Mucosa of rectum (tissue), 2 donors: ENCODE measurements at regions not wholly inside any gene's neighbourhood (a gene's known extent, or its start where the extent isn't known, plus 50 kb on each side); places are given as distances from the start of the nearest gene placed in this dataset.

Experiments used
- H3K27ac ChIP-seq, 2 donors: one replicate each; pipeline ENCODE4 v1.7.0; 2013; ENCODE audit warnings: inconsistent platforms in 2 of 2, low read depth in 2 of 2, low read length in 2 of 2
- H3K27me3 ChIP-seq, 2 donors: one replicate each; pipeline ENCODE4 v1.7.0; 2013; ENCODE audit warnings: low read length in 2 of 2; ENCODE audit not compliant: control insufficient read depth in 2 of 2, insufficient read depth in 2 of 2
- H3K36me3 ChIP-seq, 2 donors: one replicate each; pipeline ENCODE4 v1.7.0; 2013; ENCODE audit warnings: low read length in 2 of 2; ENCODE audit not compliant: control insufficient read depth in 2 of 2, insufficient read depth in 2 of 2
- H3K4me1 ChIP-seq, 2 donors: one replicate each; pipeline ENCODE4 v1.7.0; 2013; ENCODE audit warnings: low read length in 2 of 2, mild to moderate bottlenecking in 1 of 2; ENCODE audit not compliant: control insufficient read depth in 2 of 2, insufficient read depth in 2 of 2
- H3K4me3 ChIP-seq, 2 donors: one replicate each; pipeline ENCODE4 v1.7.0; 2013; ENCODE audit warnings: low read length in 2 of 2
- H3K9ac ChIP-seq, 2 donors: one replicate each; pipeline ENCODE4 v1.7.0; 2013; ENCODE audit warnings: low read length in 2 of 2, low read depth in 1 of 2, mild to moderate bottlenecking in 1 of 2
- H3K9me3 ChIP-seq, 2 donors: one replicate each; pipeline ENCODE4 v1.7.0; 2013; ENCODE audit warnings: low read length in 2 of 2; ENCODE audit not compliant: control insufficient read depth in 2 of 2
- donor health status: healthy.
- donor health status: Normal muscosa, but diverticular disease.

DNA sequence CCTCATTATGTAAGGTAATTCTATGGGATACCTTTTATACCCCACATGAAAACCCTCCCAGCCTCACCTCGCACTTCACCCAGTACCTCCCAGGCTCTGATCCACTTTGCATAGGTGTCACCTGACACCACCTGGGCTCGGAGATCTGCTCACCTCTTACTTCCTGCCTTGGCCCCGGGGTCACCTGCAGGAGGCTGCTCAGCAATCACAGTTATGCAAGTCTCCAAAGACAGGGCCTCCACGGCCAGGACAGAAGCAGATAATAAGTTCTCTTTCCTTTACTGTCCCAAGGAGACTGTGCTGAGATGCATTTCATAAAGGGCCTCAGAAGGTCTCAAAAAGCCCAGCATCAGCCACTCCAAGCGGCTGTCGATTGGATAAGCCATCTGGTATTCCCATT lies 112.4 kb upstream of the PPP2R2D start:
- Histone ChIP-seq H3K27me3 (no peaks in the 10 kb centered on the region), H3K9ac (no peak overlapping the region)

DNA sequence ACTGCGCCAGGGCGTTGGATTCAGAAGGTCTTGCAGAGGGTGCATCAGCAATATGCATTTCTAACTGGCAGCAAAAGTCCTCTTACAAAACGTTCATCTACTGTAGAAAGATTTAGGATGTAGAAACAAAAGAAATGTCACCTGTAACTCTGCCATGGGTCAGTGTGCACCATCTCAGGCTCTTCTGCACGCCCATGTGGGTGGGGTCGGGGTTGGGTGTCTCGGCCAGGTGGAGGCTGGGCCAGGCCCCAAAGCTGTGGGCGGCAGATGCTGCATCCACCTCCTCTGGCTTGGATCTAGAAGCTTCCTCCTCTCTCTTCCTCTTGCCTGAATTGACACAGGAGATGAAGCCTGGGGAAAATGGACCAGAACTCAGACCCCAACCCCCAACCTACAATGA lies 111.3 kb upstream of the PPP2R2D start:
- Histone ChIP-seq H3K9me3 (no peaks in the 10 kb centered on the region), H3K4me3 (no peak overlapping the region), H3K9ac (no peak overlapping the region), H3K27ac (no peak overlapping the region), H3K36me3 (no peaks in the 10 kb centered on the region), H3K27me3 (no peaks in the 10 kb centered on the region), H3K4me1 (no peaks in the 10 kb centered on the region)

More for the DNA sequence above, 112.4 kb upstream of the PPP2R2D start:
- Histone ChIP-seq H3K9me3 (no peaks in the 10 kb centered on the region), H3K4me1 (no peaks in the 10 kb centered on the region), H3K4me3 (no peak overlapping the region), H3K27ac (no peak overlapping the region), H3K36me3 (no peaks in the 10 kb centered on the region)

DNA sequence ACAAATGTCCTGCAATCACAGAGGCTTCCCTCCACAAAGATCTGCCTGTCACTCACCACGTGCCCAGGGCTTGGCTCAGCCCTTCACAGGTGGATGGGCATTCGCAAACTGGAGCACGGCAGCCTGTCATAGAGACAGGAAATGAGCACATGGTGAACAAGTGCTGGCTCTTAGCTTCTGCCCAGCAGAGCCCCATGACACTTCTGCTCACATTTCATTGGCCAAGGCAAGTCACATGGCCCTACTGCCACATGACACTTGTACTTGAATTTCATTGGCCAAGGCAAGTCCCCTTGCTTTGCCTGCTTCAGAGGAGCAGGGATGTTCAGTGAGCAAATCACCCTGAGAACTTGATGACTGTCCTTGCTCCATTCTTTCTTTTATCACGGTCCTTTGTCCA lies 110.8 kb upstream of the PPP2R2D start:
- Histone ChIP-seq H3K4me1 (no peaks in the 10 kb centered on the region), H3K27me3 (no peaks in the 10 kb centered on the region), H3K36me3 (no peaks in the 10 kb centered on the region), H3K9ac (no peak overlapping the region), H3K9me3 (no peaks in the 10 kb centered on the region), H3K27ac (no peak overlapping the region), H3K4me3 (no peak overlapping the region)

DNA sequence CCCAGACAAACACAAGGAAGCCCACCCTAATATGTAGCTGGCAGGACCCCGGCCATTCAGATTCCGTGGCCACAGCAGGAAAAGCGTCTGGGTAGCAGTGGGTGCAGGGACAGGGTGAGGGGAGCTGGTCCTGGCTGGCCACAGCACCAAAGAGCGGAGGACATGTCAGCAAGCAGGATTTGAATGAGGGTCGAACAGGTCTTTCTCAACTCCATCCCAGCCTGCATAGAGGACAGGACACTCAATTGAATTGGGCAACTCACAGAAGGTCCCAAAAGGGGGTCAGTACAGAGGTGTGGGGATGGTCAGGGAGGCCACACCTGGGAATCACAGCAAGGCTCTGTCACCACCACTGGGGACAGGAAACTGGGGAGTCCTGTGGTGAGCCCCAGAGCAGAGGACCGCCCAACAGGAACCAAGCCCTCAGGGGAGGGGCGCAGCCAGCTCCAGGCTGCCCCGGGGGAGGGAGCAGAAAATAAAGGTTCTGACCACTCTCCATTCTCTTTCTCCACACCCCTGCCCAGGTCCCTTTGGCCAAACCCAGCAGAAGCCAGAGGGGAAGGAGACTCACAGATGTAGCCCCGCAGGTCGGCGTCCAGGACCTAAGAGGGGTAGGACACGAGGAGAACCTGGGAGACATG lies 108.7 kb upstream of the PPP2R2D start:
- no peaks in the 10 kb centered on the region for H3K4me1 ChIP-seq

DNA sequence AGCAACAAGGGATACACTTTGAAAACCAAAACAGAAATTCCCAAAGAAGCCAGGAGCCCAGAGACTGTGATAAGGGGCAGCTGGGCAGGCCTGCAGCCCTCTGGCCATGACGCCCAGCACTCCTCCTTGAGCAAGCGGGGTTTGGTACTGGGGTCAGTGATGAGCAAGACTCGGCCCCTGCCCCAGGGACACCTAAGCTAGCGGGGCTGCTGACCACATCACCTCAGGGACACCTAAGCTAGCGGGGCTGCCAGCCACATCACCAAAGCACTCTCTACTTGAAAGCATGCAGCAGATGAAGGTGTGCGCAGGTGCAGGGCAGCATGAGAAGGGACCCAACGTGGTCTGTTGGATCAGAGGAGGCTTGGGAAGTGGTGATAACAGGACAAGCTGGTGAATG lies 108.0 kb upstream of the PPP2R2D start:
- Histone ChIP-seq H3K9me3 (peaks cover 0 to 3% of the 10 kb centered on the region in 2 donors), H3K9ac (no peak overlapping the region), H3K27ac (no peak overlapping the region), H3K27me3 (no peaks in the 10 kb centered on the region), H3K4me1 (no peaks in the 10 kb centered on the region), H3K4me3 (no peak overlapping the region), H3K36me3 (no peaks in the 10 kb centered on the region)

More for the DNA sequence above, 108.7 kb upstream of the PPP2R2D start:
- Histone ChIP-seq H3K4me3 (no peak overlapping the region), H3K9me3 (no peaks in the 10 kb centered on the region), H3K27me3 (no peaks in the 10 kb centered on the region), H3K9ac (no peak overlapping the region), H3K36me3 (no peaks in the 10 kb centered on the region), H3K27ac (no peak overlapping the region)

DNA sequence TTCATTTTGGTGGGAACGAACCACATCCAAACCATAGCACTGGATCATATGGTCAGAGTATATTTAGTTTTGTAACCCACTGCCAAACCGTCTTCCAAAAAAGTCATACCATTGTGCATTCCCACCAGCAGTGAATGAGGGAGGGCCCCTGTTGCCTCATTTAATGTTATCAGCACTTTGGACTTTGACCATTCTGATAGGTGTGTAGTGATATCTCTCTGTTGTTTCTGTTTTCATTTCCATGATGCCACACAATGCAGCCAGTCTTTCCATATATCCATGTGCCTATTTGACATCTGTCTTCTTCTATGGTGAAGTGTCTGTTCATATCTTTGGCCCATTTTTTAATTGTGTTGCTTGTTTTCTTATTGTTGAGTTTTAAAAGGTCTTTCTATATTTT lies 105.0 kb upstream of the PPP2R2D start:
- Histone ChIP-seq H3K9me3 (peaks cover 3 to 5% of the 10 kb centered on the region in 2 donors), H3K27ac (no peak overlapping the region), H3K27me3 (no peaks in the 10 kb centered on the region), H3K9ac (no peak overlapping the region), H3K4me1 (no peaks in the 10 kb centered on the region), H3K4me3 (no peak overlapping the region), H3K36me3 (no peaks in the 10 kb centered on the region)

DNA sequence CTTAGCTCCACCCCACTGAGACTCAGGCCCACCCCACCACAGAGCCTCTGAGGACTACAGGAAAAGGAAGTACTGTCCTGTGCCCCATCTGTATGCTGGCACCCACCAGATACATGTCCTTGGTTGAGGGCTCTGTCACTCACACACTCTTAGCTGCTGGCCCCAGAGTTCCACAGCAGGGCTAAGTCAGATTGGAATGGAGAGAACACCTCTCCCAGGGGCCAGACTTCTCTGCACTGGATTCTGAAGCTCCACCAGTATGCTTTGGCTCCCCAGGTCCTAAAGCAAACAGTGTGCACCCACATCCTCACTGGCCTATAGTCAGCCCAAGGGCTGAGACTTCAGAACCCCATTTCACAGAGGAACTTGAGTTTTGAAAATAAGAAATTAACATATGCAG lies 103.2 kb upstream of the PPP2R2D start:
- no peaks in the 10 kb centered on the region for H3K4me1 ChIP-seq
- no peaks in the 10 kb centered on the region for H3K36me3 ChIP-seq
- H3K27me3 ChIP-seq: no peaks in the 10 kb centered on the region
- H3K27ac ChIP-seq: no peak overlapping the region
- H3K4me3 ChIP-seq: no peak overlapping the region
- H3K9ac ChIP-seq: no peak overlapping the region
- peaks cover 3 to 5% of the 10 kb centered on the region in 2 donors for H3K9me3 ChIP-seq

DNA sequence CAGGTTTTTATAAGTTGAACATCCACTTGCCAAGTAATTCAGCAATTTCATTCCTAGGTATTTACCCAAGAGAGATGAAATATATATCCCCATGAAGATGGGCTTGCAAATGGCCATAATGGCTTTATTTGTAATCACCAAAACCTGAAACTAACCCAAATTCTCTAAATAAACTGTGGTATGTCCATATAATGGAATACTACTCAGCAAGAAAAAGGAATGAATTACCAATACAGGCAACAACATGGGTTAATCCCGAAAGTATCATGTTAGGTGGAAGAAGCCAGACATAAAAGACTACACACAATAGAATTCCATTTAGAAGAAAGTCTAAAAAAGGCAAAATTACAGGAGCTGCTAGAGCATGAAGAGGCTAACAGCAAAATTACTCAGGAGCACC lies 101.4 kb upstream of the PPP2R2D start:
- Histone ChIP-seq H3K27ac (no peak overlapping the region), H3K9ac (no peak overlapping the region), H3K4me3 (no peak overlapping the region), H3K27me3 (no peaks in the 10 kb centered on the region), H3K36me3 (no peaks in the 10 kb centered on the region), H3K9me3 (peaks cover 3 to 5% of the 10 kb centered on the region in 2 donors), H3K4me1 (no peaks in the 10 kb centered on the region)

DNA sequence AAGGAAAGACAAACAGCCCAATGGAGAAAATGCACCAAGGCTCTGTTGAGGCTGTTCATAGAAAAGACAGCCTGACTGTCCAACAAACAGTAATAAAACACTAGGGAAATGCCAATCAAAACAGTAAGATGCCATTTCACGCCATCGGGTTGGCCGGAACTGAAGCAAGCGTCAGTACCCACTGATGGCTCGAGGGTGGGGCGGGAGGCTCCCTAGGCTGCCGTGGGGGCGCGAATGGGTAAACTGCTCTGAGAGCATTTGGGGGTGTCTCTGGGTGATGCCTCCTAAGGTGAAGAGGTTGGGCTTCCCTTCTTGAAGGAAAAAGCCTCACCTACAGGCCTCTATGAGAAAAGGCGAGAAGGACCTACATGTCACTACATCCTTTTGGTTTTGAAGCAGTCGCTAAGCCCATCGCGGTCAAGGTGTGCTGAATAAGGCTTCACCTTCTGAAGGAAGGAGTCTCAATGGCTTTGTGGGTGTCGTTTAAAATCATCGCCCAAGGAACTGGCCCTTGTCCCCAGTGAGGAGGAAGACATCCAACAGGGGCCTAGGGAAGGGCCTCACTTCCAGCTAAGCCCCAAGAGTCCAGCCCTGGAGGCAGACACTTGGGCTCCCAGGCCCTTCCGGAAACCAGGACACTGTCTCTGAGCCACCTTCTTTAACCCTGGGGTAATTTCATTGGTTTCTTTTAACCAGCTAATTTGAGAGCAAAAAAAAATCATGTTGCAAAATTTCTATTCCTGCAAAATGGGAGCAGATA lies 98.5 kb upstream of the PPP2R2D start:
- Histone ChIP-seq H3K9me3 (peaks cover 3 to 5% of the 10 kb centered on the region in 2 donors), H3K36me3 (no peaks in the 10 kb centered on the region), H3K27ac (no peak overlapping the region), H3K9ac (no peak overlapping the region), H3K27me3 (no peaks in the 10 kb centered on the region), H3K4me3 (no peak overlapping the region), H3K4me1 (no peaks in the 10 kb centered on the region)

DNA sequence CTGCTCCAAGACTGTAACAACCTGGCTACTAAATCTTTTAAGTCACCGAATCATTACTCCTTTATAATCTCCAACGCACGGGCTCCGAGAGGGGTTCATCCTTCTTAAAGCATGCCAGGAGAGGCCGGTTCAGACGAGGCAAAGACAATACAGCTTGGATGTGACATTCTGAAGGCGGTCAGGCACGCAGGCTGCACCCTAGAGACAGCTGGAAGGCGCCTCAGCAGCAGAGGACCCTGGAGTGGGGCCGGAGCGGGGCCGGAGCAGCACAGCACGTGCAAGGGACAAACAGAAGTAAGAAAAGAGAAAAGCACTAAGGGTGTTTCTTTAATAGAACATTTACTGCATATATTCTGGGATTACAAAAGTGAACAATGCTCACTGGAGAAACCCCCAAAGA lies 97.8 kb upstream of the PPP2R2D start:
- H3K27me3 ChIP-seq: no peaks in the 10 kb centered on the region
- H3K27ac ChIP-seq: no peak overlapping the region
- H3K4me1 ChIP-seq: no peaks in the 10 kb centered on the region
- H3K36me3 ChIP-seq: no peaks in the 10 kb centered on the region
- H3K4me3 ChIP-seq: no peak overlapping the region
- peaks cover 0 to 5% of the 10 kb centered on the region in 2 donors for H3K9me3 ChIP-seq
- no peak overlapping the region for H3K9ac ChIP-seq
